ENCODE measurements at regions not wholly inside any gene's neighbourhood (a gene's known extent, or its start where the extent isn't known, plus 50 kb on each side); places are given as distances from the start of the nearest gene placed in this dataset.

- no peak overlapping the region for H3K56ac ChIP-seq (replicated peaks; ENCODE audit: insufficient read length, low read depth, low read length)
- no peak overlapping the region for H3K4me3 ChIP-seq (ENCODE audit: extremely low read depth in 1 of 4, insufficient read depth in 2 of 4, low read depth in 3 of 4, low read length in 4 of 4)
- WGBS, 2 experiments (ENCODE audit: extremely low coverage in 1 of 2, insufficient coverage in 1 of 2, insufficient read length in 1 of 2, insufficient replicate concordance in 2 of 2, low coverage in 1 of 2, low lambda C conversion rate in 2 of 2, missing lambda C conversion rate in 1 of 2) = 61% methylated on average over 23 of the region's 24 CpGs; no CpG with 5 or more reads in 1 of the 2 experiments
- TF ChIP-seq EP300 (IDR thresholded peaks at IDR 0.05; ENCODE audit: borderline replicate concordance in 1 of 2, low read depth in 2 of 2, low read length in 2 of 2) (no peak), SRF (IDR thresholded peaks at IDR 0.05; ENCODE audit: low read depth, low read length) (no peak), BCL11A (IDR thresholded peaks at IDR 0.05; ENCODE audit: low read depth in 2 of 2, low read length in 2 of 2) (no peak), PHF8 (conservative IDR thresholded peaks at IDR 0.05; ENCODE audit: low read depth, low read length) (no peak), SIRT6 (IDR thresholded peaks at IDR 0.05; ENCODE audit: low read length) (no peak), POLR2A (IDR thresholded peaks at IDR 0.05; ENCODE audit: control extremely low read depth in 1 of 2, low read depth in 2 of 2, low read length in 2 of 2) (no peak), TCF12 (IDR thresholded peaks at IDR 0.05; ENCODE audit: low read depth, low read length) (no peak), ZNF274 (IDR thresholded peaks at IDR 0.05; ENCODE audit: borderline replicate concordance, extremely low read depth, low read length) (no peak), HDAC2 (IDR thresholded peaks at IDR 0.05; ENCODE audit: borderline replicate concordance in 1 of 2, low read depth in 2 of 2, low read length in 2 of 2) (no peak), EZH2 (IDR thresholded peaks at IDR 0.05; ENCODE audit: low read depth, low read length, severe bottlenecking) (no peak), TBP (IDR thresholded peaks at IDR 0.05; ENCODE audit: low read depth, low read length) (no peak)
- TF ChIP-seq, protein P1, sequence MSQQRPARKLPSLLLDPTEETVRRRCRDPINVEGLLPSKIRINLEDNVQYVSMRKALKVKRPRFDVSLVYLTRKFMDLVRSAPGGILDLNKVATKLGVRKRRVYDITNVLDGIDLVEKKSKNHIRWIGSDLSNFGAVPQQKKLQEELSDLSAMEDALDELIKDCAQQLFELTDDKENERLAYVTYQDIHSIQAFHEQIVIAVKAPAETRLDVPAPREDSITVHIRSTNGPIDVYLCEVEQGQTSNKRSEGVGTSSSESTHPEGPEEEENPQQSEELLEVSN (IDR thresholded peaks at IDR 0.05) = no peak
These were observed 134.7 kb upstream of the GPR12 start for GRCh38 chr13:26895081-26895807.

More at GRCh38 chr13:26895081-26895807, 134.7 kb upstream of the GPR12 start:
- Histone ChIP-seq H3K4ac (replicated peaks; ENCODE audit: insufficient read length, low read depth, low read length) (no peak overlapping the region), H3K14ac (ENCODE audit: insufficient read length) (no peak overlapping the region), H2BK5ac (ENCODE audit: low read depth, low read length) (no peak overlapping the region), H3K27ac (ENCODE audit: low read depth, low read length) (no peak overlapping the region), H4K5ac (ENCODE audit: insufficient read length, low read depth, low read length) (no peak overlapping the region), H4K8ac (ENCODE audit: extremely low read depth, insufficient read depth, low read length) (peak overlapping the region; percentile 74; the same call in 1 of the 2 replicates), H2BK20ac (ENCODE audit: low read length) (peak overlapping the region; percentile 66; the same call in 1 of the 2 replicates), H3K4me1 (replicated peaks in 1 of 4; ENCODE audit: control insufficient read depth in 3 of 4, insufficient read depth in 4 of 4, low read length in 3 of 4) (peaks cover 0 to 9% (median 0%) of the 10 kb centered on the region in 4 experiments; a peak in 2 of 7 replicates), H3K23ac (ENCODE audit: insufficient read length) (no peak overlapping the region), H3K79me2 (ENCODE audit: control insufficient read depth in 1 of 2, insufficient read depth in 2 of 2, low read length in 2 of 2) (no peaks in the 10 kb centered on the region), H3K4me2 (ENCODE audit: insufficient read depth in 1 of 2, low read depth in 2 of 2, low read length in 2 of 2) (peak overlapping the region; percentile 25 to 53; a peak in 3 of 4 replicates), H4K20me1 (replicated peaks in 1 of 2; ENCODE audit: control insufficient read depth in 1 of 2, insufficient read depth in 2 of 2, low read length in 2 of 2) (no peaks in the 10 kb centered on the region), H4K91ac (replicated peaks; ENCODE audit: insufficient read length, low read length) (peak overlapping the region; percentile 25), H2AFZ (ENCODE audit: low read length) (peak overlapping the region; percentile 86), H2BK120ac (replicated peaks; ENCODE audit: low read depth, low read length) (no peak overlapping the region), H3K18ac (ENCODE audit: extremely low read depth, low read length) (peak overlapping the region; percentile 1; the same call in 1 of the 2 replicates), H3K36me3 (ENCODE audit: control insufficient read depth in 2 of 4, insufficient read depth in 4 of 4, low read length in 3 of 4) (no peaks in the 10 kb centered on the region), H3K79me1 (ENCODE audit: low read depth, low read length) (no peaks in the 10 kb centered on the region), H2BK12ac (ENCODE audit: low read depth, low read length) (peak overlapping the region; percentile 35; the same call in 1 of the 2 replicates), H3K23me2 (ENCODE audit: low read depth, low read length) (no peaks in the 10 kb centered on the region), H2BK15ac (ENCODE audit: low read length) (no peak overlapping the region), H2AK5ac (ENCODE audit: low read depth, low read length) (no peak overlapping the region), H3K9me3 (ENCODE audit: insufficient read depth in 2 of 2, low read depth in 1 of 2, low read length in 1 of 2) (no peaks in the 10 kb centered on the region), H3K27me3 (replicated peaks in 1 of 4; ENCODE audit: control insufficient read depth in 3 of 4, extremely low read depth in 1 of 4, insufficient read depth in 3 of 4, low read length in 3 of 4) (0 out of 7 replicates have a peak, but pooled peaks cover 0 to 3% (median 2%) of the 10 kb centered on the region in 4 experiments), H3K9ac (replicated peaks in 1 of 4; ENCODE audit: extremely low read depth in 1 of 4, low read depth in 3 of 4, low read length in 3 of 4) (no peak overlapping the region; a peak in 1 of 7 replicates)
- ChIA-PET POLR2A (ENCODE audit: partially characterized antibody) (no interaction called here), CTCF (ENCODE audit: partially characterized antibody) (interaction anchor here (0.7 to 0.9 kb wide), 2 partner anchors 35 to 187 kb away, joined by 3 read pairs; no protein-coding TSS in a partner anchor)
- FAIRE-seq = no peak
- DNase-seq (ENCODE audit: low read depth in 1 of 2, low spot score in 2 of 2) = peak in 1 of 2 experiments; percentile 57

Data from H1 (cell line).